HG02642 (cell line): ENCODE measurements at regions not wholly inside any gene's neighbourhood (a gene's known extent, or its start where the extent isn't known, plus 50 kb on each side); places are given as distances from the start of the nearest gene placed in this dataset.
"Not testable (repeated sequence)": the region's sequence is repeated elsewhere in the genome, so short reads cannot be mapped to it uniquely, and the experiment has no call there.

Experiments
- ATAC-seq: cut with Tn5 transposase; IDR thresholded peaks from one replicate; pipeline ENCODE4 v1.9.1; 2021; ENCODE audit warnings: mild to moderate bottlenecking; ENCODE audit not compliant: unreplicated experiment, poor library complexity

DNA sequence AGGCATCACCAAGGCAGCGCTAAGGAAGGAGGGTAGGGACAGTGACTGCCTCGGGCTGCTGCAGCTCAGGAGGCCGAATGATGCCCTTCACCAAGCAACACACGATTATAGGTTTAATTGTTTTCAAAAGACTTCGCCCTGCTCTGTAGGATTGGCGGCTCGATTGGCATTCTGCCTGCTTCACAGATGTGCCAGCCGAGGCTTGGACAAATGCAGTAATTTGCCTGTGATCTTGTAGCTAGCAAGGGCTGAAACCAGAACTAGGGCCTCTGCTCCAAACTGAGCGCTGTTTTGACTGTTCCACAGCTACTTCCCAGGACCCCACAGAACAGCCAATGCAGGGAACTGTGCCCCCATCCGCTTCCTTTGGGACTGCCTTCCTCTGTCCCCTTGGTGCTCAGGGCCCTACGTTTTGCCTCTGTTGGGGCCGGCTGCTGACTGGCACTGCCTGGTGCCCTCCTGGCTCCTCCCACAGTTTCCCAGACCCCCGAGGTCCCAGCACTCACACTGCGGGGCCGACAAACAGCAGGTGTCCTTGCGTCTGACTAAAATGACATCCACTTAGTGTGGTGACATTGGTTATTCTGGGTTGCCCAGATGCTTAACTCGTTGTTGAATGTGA, 62.6 kb upstream of the EN2 start:
- no peak for ATAC-seq

DNA sequence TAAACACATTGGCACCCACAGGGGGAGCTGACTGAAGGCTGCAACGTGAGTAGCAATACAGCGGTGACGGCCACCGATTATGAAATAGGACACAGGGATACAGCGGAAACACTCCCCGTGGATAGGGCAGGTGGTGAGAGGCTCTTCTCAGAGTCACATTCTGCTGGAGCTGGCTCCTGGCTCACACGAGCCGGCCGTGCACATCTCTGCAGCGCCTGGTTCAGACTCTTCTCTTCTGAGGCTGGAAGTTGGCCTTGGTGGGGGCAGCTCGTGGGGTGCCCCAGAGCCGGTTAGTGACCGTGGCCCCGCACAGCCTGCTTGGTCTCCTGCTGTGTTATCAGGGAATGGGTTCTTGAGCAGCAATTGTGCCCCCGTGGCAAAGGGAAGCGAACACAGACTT, 61.3 kb upstream of the EN2 start:
- no peak for ATAC-seq

DNA sequence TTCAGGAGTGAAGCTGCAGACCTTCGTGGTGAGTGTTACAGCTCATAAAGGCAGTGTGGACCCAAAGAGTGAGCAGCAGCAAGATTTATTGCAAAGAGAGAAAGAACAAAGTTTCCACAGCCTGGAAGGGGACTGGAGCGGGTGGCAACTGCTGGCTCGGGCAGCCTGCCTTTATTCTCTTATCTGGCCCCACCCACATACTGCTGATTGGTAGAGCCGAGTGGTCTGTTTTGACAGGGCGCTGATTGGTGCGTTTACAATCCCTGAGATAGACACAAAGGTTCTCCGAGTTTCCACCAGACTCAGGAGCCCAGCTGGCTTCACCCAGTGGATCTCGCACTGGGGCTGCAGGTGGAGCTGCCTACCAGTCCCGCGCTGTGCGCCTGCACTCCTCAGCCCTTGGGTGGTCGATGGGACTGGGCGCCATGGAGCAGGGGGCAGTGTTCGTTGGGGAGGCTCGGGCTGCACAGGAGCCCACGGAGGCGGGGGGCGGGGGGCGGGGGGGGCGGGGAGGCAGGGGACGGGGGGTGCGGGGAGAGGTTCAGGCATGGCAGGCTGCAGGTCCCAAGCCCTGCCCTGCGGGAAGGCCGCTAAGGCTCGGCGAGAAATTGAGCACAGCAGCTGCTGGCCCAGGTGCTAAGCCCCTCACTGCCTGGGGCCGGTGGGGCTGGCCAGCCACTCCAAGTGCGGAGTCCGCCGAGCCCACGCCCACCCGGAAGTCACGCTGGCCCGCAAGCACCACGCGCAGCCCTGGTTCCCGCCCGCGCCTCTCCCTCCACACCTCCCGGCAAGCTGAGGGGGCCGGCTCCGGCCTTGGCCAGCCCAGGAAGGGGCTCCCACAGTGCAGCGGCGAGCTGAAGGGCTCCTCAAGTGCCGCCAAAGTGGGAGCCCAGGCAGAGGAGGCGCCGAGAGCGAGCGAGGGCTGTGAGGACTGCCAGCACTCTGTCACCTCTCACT, 59.9 kb upstream of the EN2 start:
- ATAC-seq = not testable (repeated sequence)

DNA sequence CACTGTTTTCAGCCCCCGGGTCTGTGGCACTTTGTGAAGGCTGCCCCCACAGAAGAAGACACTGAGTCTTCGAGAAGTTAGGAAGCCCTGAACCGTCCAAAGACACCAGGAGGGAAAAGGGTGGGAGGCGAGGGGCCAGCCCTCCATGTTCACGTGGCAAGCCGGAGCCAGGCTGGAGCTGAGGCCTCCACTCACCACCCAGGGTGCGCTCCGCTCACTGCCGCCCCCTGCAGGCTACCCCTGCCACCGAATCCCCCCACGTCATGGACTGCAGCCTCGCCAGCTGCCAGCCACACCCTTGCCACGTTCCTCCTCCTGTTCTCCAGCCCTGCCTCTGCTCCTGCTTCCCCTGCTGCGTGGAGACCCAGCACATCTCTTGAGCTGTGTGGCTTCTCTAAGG, 59.0 kb upstream of the EN2 start:
- ATAC-seq = no peak

- no peak for ATAC-seq
These were observed 58.4 kb upstream of the EN2 start for GRCh38 chr7:155399577-155399976.

DNA sequence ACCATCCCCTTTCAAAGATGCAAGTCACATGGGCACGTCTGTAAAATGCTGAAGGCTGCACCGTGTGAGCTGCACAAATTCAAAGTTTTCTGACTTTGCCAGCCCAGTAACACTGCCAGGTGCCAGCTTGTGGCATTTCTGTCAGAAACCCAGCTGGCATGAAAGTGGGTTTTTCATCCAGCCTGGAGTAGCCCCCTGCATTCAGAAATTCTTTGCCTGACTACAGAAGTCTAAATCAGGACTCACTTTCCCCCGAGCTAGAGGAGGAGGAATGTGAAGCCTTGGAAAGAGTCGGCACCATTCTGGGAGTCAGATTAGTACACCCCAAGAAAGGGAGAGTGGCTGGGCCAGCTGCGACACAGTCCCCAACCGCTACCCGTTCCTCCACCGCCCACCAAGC, 56.7 kb upstream of the EN2 start:
- ATAC-seq = no peak

GRCh38 chr7:155401884-155402283, 56.0 kb upstream of the EN2 start:
- ATAC-seq = no peak

- no peak for ATAC-seq
These were observed 55.0 kb upstream of the EN2 start for GRCh38 chr7:155402941-155403340.

- no peak for ATAC-seq
These were observed 53.0 kb upstream of the EN2 start for GRCh38 chr7:155404976-155405375.

GRCh38 chr7:155405399-155406318, 52.3 kb upstream of the EN2 start:
- no peak for ATAC-seq

DNA sequence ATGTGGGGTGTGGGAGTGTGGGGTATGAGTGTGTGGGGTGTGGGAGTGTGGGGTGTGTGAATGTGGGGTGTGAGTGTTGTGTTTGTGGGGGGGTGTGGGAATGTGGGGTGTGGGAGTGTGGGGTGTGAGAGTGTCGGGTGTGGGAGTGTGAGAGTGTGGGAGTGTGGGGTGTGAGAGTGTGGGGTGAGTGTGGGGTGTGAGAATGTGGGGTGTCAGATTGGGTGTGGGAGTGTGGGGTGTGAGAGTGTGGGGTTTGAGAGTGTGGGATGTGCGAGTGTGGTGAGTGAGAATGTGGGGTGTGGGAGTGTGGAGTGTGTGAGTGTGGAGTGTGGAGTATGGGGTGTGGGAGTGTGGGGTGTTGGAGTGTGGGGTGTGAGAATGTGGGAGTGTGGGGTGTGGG, 50.1 kb upstream of the EN2 start:
- no peak for ATAC-seq
